ENCODE measurements at regions not wholly inside any gene's neighbourhood (a gene's known extent, or its start where the extent isn't known, plus 50 kb on each side); places are given as distances from the start of the nearest gene placed in this dataset.

DNA sequence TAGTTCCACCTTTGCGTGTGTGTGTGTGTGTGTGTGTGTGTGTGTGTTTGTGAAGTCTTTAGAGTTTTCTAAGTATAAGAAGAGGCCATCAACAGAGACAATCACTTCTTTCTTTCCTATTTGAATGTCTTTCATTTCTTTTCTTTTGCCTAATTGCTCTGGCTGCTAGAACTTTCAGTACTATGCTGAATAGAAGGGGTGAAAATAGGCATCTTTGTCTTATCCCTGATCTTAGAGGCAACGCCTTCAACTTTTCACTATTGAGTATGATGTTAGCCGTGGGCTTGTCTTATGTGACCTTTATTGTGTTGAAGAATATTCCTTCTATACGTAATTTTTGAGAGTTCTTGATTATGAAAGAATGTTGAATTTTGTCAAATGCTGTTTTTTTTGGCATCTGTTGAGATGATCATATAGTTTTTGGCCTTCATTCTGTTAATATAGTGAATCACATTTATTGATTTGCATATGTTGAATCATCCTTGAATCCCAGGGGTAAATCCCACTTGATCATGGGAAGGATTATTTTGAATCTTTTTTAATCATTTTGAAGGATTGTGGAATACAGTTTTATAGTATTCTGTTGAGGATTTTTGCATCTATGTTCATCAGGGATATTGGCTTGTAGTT lies 134.8 kb upstream of the CD180 start:
- TF ChIP-seq, protein P1, sequence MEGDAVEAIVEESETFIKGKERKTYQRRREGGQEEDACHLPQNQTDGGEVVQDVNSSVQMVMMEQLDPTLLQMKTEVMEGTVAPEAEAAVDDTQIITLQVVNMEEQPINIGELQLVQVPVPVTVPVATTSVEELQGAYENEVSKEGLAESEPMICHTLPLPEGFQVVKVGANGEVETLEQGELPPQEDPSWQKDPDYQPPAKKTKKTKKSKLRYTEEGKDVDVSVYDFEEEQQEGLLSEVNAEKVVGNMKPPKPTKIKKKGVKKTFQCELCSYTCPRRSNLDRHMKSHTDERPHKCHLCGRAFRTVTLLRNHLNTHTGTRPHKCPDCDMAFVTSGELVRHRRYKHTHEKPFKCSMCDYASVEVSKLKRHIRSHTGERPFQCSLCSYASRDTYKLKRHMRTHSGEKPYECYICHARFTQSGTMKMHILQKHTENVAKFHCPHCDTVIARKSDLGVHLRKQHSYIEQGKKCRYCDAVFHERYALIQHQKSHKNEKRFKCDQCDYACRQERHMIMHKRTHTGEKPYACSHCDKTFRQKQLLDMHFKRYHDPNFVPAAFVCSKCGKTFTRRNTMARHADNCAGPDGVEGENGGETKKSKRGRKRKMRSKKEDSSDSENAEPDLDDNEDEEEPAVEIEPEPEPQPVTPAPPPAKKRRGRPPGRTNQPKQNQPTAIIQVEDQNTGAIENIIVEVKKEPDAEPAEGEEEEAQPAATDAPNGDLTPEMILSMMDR (IDR thresholded peaks at IDR 0.05; ENCODE audit: insufficient read depth, low read length, poor library complexity, severe bottlenecking) = no peak
- TF ChIP-seq EZH2phosphoT487 (conservative IDR thresholded peaks at IDR 0.05; ENCODE audit: low read length) = no peak
